Left lung (tissue), 4 donors: ENCODE measurements at regions not wholly inside any gene's neighbourhood (a gene's known extent, or its start where the extent isn't known, plus 50 kb on each side); places are given as distances from the start of the nearest gene placed in this dataset.

ENCODE experiments used
- ATAC-seq: fragments of 200-7000 bp; cut with Tn5 transposase; one replicate; pipeline ENCODE4 v1.9.1; 2020; ENCODE audit warnings: moderate library complexity
- DNase-seq, 4 donors: peaks; one replicate each; pipeline ENCODE4 v3.0.0-alpha.2; 2013 to 2020
- H3K27ac ChIP-seq, 2 donors: fragments of 200-600 bp; sonication (generic) in 1 of 2; one replicate each; pipeline versions ENCODE4 v1.5.0 to v1.8.0; 2020 to 2021
- H3K27me3 ChIP-seq, 2 donors: fragments of 200-600 bp; sonication (generic) in 1 of 2; one replicate each; pipeline versions ENCODE4 v1.5.0 to v1.8.0; 2020 to 2021
- H3K36me3 ChIP-seq, 2 donors: fragments of 200-600 bp; sonication (generic) in 1 of 2; one replicate each; pipeline versions ENCODE4 v1.5.0 to v1.8.0; 2020 to 2021
- H3K4me1 ChIP-seq, 2 donors: fragments of 200-600 bp; one replicate each; pipeline ENCODE4 v1.8.0; 2021
- H3K4me3 ChIP-seq, 2 donors: fragments of 200-600 bp; sonication (generic) in 1 of 2; one replicate each; pipeline versions ENCODE4 v1.5.0 to v1.8.0; 2020 to 2021; ENCODE audit warnings: mild to moderate bottlenecking in 1 of 2
- H3K9me3 ChIP-seq, 2 donors: fragments of 200-600 bp; sonication (generic) in 1 of 2; one replicate each; pipeline versions ENCODE4 v1.5.0 to v1.8.0; 2020 to 2021
- intact Hi-C, 2 donors: fragments of 100-400 bp; cut with DNase I; formaldehyde crosslinking; loops; one replicate each; pipeline versions ENCODE4 v1.11.2 to v1.14.2; 2022
- TF ChIP-seq, protein P1 (sequence below), 2 donors: fragments of 200-600 bp; sonication (generic) in 1 of 2; IDR thresholded peaks; one replicate each; pipeline versions ENCODE4 v1.5.0 to v1.8.0; 2021; ENCODE audit warnings: antibody characterized with exemption in 2 of 2
- donor health status: DM: no; HTN: yes; CAD: no.
- donor health status: DM: no; HTN: no; CAD: no.

DNA sequence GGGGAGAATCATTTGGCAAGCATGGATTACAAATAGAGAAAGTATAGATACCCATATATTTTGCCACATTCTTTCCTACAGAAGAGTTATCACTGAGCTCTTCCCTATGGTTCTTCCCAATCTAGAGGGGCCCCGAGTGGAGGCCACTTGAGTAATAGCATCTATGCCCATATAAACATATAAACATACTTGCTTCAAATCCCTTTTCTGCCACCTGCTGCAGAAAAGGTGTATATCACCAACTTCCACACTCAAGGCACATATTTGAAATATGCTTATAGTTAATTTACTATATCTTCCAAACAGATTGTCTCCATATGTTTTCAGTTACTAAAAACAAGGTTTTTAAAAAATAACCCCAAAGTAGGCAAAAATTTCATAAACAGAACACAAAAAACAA lies 642.8 kb upstream of the DIPK2B start:
- ATAC-seq (no peak), DNase-seq (peak in 1 of 4 donors; percentile 2)
- TF ChIP-seq, protein P1, sequence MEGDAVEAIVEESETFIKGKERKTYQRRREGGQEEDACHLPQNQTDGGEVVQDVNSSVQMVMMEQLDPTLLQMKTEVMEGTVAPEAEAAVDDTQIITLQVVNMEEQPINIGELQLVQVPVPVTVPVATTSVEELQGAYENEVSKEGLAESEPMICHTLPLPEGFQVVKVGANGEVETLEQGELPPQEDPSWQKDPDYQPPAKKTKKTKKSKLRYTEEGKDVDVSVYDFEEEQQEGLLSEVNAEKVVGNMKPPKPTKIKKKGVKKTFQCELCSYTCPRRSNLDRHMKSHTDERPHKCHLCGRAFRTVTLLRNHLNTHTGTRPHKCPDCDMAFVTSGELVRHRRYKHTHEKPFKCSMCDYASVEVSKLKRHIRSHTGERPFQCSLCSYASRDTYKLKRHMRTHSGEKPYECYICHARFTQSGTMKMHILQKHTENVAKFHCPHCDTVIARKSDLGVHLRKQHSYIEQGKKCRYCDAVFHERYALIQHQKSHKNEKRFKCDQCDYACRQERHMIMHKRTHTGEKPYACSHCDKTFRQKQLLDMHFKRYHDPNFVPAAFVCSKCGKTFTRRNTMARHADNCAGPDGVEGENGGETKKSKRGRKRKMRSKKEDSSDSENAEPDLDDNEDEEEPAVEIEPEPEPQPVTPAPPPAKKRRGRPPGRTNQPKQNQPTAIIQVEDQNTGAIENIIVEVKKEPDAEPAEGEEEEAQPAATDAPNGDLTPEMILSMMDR (IDR thresholded peaks at IDR 0.05): no peak
- Histone ChIP-seq H3K4me1 (no peaks in the 10 kb centered on the region), H3K4me3 (no peak overlapping the region), H3K9me3 (no peaks in the 10 kb centered on the region), H3K27ac (no peak overlapping the region), H3K27me3 (no peaks in the 10 kb centered on the region), H3K36me3 (no peaks in the 10 kb centered on the region)
- intact Hi-C loops: no loop called here

- Histone ChIP-seq H3K27ac (no peak overlapping the region), H3K36me3 (no peaks in the 10 kb centered on the region), H3K9me3 (no peaks in the 10 kb centered on the region), H3K4me1 (no peaks in the 10 kb centered on the region), H3K4me3 (no peak overlapping the region), H3K27me3 (no peaks in the 10 kb centered on the region)
- intact Hi-C loops: no loop called here
- TF ChIP-seq, protein P1 (IDR thresholded peaks at IDR 0.05): no peak
- DNase-seq (no peak), ATAC-seq (no peak)
These were observed 642.2 kb upstream of the DIPK2B start for GRCh38 chrX:45842926-45843315.

GRCh38 chrX:45842207-45842925 lies 641.7 kb upstream of the DIPK2B start:
- ATAC-seq: no peak
- Histone ChIP-seq H3K4me3 (no peak overlapping the region), H3K36me3 (no peaks in the 10 kb centered on the region), H3K4me1 (no peaks in the 10 kb centered on the region), H3K27ac (no peak overlapping the region), H3K9me3 (no peaks in the 10 kb centered on the region), H3K27me3 (no peaks in the 10 kb centered on the region)
- DNase-seq: no peak
- intact Hi-C loops: no loop called here
- TF ChIP-seq, protein P1 (IDR thresholded peaks at IDR 0.05): no peak

DNA sequence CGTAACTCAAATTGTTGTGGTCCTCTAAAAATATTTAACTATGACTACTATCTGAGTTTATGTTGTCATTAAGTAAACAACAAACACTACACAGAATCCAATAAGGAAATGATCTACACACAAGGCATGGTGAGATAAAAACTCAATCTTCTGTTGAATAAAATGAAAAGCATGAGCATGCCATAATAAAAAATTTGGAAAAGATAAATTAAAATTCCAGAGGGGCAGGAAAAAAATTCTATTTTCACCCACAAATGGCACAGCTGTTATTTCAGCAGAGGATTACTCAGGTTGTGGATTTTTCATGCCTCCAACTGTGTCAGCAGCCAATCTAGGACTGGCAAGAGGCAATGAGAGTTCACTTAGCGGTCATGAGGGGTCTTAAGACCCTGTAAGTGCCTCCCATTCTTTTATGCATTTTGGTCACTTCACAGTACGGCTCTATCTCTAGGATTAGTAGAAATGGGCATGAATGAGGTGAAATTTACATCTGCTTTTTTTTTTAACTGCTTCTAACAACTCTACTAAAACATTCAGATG lies 639.8 kb upstream of the DIPK2B start:
- no peak for DNase-seq
- intact Hi-C loops: no loop called here

GRCh38 chrX:45830343-45830742 lies 629.7 kb upstream of the DIPK2B start:
- H3K4me3 ChIP-seq: no peak overlapping the region
- no peaks in the 10 kb centered on the region for H3K36me3 ChIP-seq
- no peak overlapping the region for H3K27ac ChIP-seq
- intact Hi-C loops: no loop called here
- no peaks in the 10 kb centered on the region for H3K9me3 ChIP-seq
- no peaks in the 10 kb centered on the region for H3K4me1 ChIP-seq
- TF ChIP-seq, protein P1 (IDR thresholded peaks at IDR 0.05): no peak
- no peaks in the 10 kb centered on the region for H3K27me3 ChIP-seq
- no peak for DNase-seq
- ATAC-seq: no peak

More for the DNA sequence above, 639.8 kb upstream of the DIPK2B start:
- Histone ChIP-seq H3K4me3 (no peak overlapping the region), H3K9me3 (no peaks in the 10 kb centered on the region), H3K27me3 (no peaks in the 10 kb centered on the region), H3K27ac (no peak overlapping the region), H3K4me1 (no peaks in the 10 kb centered on the region), H3K36me3 (no peaks in the 10 kb centered on the region)
- TF ChIP-seq, protein P1 (IDR thresholded peaks at IDR 0.05): no peak
- ATAC-seq: no peak
